T-helper 2 cell treated with Interferon-gamma antibody and Interleukin-4, amounts not matched to agents 100 ng/mL and 5 ng/mL, for 36 hours (primary cell): ENCODE measurements at regions not wholly inside any gene's neighbourhood (a gene's known extent, or its start where the extent isn't known, plus 50 kb on each side); places are given as distances from the start of the nearest gene placed in this dataset.
"Not testable (repeated sequence)": the region's sequence is repeated elsewhere in the genome, so short reads cannot be mapped to it uniquely, and the experiment has no call there.

Source experiments
- intact Hi-C: fragments of 100-400 bp; cut with micrococcal nuclease; formaldehyde crosslinking; loops from one replicate; pipeline ENCODE4 v1.15.1; 2023

DNA sequence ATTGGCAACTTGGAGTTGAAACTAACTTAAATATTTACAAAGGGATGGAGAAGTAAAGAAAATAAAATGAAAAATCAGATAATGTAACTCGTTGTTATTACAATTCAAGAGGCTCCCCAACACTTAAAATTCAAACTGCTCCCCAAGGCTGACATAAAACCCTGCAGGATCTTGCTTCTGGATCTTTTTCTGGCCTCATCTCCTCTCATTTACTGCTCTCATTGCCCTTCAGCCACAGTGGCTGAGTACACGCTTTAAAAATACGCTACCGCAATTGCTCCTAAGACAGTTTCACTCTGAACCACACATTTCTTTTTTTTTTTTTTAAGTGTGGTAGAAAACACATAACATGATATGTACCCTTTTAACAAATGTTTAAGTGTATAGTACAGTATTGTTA lies 718.1 kb upstream of the ANO3 start:
- intact Hi-C loops: no loop called here

DNA sequence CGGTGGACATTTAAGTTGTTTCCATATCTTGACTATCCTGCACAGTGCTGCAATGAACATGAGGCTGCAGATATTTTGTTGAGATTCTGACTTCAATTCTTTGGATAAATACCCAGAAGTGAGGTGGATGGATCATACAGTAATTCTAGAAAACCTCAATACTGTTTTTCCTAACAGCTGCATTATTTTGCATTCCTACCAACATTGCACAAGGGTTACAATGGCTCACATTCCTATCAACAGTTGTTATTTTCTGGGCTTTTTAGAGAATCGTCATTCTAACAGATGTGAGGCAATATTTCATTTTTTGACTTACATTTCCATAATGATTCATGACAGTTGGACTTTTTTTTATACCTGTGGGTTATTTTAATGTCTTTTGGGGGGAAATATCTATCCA lies 716.9 kb upstream of the ANO3 start:
- intact Hi-C loops: no loop called here

DNA sequence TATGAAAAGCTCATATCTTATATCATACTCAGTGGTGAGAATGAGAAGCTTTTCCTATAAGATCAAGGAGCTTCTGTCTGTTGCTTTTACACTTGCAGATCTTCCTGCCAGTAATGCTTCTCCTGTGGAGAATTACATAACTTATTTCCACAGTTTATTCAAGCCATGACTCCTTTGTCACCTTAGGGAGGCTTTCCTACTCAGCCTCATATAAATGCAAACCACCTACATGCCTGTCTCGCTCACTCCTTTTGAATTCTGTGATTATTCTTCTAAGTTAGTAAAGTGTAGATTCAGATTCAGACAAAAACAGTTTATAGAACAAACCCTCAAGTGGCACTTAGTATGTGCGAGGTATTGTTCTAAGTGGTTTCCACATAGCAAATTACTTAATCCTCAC lies 716.1 kb upstream of the ANO3 start:
- intact Hi-C loops: no loop called here

DNA sequence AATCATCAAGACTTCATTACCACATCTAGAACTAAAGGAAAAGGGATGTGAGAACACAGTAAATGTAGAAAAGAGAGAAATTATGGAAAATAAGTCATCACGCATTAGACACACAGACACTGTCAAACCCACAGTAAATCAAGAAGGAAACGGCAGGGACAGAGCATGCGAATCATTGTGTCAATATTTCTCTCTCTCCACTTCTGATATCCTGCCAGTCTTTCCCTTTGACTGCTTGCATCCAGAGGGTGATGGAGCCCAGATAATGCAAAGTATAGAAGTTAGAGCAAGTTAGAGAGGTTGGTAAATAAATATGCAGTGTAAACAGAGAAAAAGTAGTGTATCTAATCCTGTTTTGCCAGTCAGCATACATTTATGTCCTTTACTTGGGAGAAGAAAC lies 706.8 kb upstream of the ANO3 start:
- intact Hi-C loops: no loop called here

DNA sequence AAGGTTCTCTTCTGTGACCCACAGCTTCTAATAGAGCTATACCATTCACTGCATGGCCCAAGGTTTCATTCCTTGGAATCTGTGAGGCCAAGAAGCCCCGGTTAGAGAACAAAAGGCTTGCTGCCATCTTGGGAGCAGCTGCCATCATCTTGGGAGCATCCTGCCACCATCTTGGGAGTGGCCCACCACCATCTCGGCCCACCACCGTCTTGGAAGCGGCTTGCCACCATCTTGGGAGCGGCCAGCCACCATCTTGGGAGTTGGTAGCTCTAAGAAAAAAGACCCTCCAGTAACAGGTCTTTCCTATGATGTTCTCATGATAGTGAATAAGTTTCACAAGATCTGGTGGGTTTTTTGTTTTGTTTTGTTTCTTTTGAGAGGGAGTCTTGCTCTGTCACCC lies 703.9 kb upstream of the ANO3 start:
- intact Hi-C loops: no loop called here

DNA sequence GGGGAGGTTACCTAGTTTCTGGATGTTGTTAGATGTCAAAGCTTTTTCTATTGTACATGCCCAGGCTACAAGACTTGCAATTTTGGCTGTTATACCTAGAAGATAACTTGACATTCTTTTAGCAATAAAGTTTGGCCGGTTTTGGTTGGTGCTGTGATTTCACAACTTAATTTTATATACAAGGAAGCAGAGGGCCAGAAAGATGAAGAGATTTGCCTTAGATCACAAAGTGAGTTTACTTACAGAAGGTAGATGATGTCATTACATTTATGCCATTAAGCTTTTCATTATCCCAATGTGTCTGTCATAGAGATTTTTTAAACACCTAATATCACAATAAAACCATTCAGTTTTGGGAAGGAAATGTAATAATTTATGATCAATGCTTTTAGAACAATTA lies 698.7 kb upstream of the ANO3 start:
- intact Hi-C loops: no loop called here

DNA sequence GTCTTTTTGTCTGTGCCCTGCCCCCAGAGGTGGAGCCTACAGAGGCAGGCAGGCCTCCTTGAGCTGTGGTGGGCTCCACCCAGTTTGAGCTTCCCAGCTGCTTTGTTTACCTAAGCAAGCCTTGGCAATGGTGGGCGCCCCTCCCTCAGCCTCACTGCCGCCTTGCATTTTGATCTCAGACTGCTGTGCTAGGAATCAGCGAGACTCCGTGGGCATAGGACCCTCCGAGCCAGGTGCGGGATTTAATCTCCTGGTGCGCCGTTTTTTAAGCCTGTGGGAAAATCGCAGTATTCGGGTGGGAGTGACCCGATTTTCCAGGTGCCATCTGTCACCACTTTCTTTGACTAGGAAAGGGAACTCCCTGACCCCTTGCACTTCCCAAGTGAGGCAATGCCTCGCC lies 682.7 kb upstream of the ANO3 start:
- intact Hi-C loops: not testable (repeated sequence)

DNA sequence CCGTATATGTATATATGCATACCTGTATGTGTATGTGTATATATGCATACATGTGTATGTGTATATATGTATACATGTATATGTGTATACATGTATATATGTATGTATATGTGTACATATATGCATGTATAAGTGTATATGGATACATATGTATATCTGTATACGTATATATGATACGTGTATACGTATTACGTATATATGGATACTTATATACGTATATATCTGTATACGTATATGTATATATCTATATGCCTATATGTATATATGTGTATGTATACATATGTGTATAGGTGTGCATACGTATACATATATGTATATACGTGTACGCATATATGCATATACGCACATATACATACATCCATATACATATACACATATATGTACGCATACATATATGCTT lies 681.6 kb upstream of the ANO3 start:
- intact Hi-C loops: no loop called here

DNA sequence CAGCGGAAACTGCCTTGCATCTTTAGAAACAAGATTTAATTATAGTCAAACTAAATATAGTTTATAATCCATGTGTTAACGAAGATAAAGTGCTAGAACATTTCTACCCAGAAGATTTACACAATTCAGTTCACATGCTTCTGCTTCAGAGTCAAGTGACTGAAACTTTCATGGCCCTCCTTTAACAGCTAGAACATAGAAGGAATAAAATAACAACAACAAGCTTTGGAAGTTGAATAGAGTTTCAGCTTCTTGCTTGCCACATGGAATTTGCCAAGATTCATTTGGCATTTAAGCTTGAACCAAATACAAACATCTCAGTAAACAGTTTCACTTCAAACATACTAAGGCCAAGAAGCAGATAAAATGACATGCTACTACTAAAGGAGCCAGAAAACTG lies 676.3 kb upstream of the ANO3 start:
- intact Hi-C loops: no loop called here

DNA sequence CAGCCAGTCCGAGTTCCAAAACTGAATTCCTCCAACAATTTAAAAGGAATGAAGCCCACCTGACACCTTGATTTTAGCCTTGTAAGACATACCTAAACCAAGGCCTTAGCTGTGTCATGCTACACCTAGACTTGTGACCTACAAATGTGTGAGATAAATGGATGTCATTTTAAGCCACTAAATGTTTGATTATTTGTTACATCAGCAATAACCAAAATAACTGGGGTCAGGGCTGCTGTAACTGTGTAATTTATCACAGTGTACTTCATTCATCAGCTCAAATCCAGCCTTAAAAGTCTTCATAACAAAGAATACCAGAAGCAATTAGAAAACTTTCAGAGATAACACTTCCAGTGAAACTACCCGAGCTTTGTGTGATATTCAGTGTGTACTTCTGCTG lies 673.0 kb upstream of the ANO3 start:
- intact Hi-C loops: no loop called here

DNA sequence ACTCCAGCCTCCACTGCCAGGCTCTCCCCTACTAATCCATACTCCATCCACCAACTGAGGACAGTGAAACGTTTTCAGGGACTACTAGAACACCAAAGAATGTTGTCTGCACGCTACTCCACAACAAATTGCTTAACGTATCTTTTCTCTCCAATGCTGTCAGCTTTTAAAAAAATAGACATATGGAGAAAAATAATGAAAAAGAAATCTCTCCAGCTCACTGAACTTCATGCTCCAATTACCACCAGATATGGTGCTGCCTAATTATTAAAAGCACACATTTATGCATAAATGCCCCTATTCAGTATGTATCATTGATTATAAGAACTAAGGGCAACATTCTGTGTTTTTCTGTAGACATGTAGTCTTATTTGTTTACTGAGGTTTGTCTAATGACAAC lies 672.2 kb upstream of the ANO3 start:
- intact Hi-C loops: no loop called here

DNA sequence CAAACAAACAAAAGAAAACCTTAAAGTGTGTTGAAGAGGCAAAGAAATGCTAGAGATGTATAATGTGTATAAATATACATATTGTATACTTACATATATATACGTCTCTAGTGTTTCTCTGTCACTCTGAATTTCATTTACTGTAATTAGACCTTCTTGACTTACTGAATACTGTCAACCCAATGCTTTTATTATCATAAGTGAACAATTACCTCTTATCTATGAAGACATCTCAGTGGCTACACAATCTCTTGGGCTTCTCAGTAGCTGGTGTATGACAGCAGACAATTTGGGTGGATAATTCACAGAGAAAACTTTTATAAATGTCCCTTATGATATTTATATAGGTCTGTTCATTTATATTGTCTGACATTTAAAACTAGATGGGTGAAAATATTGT lies 664.1 kb upstream of the ANO3 start:
- intact Hi-C loops: no loop called here

DNA sequence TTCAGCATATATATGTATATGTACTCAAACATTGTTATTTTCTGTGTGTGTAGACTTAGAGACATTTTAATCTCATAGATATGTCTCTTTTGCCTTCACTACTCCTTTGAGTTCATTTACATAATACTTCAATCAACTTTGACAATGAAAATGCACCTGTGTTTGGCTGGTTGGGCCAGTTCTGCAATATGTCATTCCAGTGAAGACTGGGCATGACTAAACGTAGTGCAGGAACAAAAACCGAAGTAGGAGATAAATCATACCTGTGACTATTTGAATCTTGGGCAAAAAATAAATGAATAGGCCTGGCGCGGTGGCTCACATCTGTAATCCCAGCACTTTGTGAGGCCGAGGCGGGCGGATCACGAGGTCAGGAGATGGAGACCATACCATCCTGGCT lies 640.0 kb upstream of the ANO3 start:
- intact Hi-C loops: no loop called here

DNA sequence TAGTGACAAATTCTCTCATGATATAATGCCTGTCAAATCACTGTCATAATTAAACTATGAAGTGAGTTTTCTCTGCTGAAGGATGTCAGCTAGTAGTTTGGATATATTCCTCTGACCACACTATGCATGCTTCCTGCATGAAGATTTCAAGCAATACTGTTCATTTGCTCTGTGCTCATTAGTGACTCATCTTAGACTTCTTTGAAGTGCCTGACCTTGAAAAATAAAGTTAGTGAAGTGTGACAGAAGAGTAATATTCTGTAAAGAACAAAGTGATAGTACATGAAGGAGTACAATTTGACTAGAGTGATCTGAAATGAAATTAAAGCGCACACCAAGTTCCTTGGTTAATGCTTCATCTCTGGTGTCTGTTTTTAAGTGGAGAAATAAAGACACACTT lies 629.5 kb upstream of the ANO3 start:
- intact Hi-C loops: no loop called here

DNA sequence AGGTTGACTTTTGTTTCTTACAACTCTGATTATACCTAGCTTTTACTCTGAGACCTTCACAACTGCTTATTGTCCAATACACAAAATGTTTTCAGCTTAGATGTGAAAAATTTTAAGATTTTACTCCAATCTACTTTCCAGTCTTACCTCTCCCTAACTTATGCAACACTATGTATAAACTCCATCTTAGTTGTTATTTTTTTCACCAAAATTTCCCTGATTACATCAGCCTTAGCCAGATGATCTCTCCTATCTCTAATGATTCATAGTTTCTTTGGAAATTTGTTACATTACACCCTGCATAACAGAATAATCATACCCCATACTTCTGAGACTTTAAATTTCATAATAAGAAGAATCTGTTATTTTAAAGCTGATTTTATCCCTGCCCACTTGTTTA lies 621.0 kb upstream of the ANO3 start:
- intact Hi-C loops: no loop called here

DNA sequence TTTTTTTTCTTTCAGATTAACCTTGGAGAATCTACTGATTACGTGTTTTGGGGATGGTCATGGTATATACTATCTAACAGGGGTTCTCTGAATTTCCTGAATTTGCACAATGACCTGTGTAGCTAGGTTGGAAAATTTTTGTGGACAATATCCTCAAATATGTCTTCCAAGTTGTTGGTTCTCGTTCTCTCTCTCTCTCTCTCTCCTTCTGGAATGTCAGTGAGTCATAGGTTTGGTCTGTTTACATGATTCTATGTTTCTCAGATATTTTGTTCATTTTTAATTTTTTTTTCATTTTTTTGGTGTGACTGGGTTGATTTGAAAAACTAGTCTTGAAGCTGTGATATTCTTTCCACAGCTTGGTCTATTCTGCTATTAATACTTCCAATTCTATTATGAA lies 604.0 kb upstream of the ANO3 start:
- intact Hi-C loops: no loop called here

DNA sequence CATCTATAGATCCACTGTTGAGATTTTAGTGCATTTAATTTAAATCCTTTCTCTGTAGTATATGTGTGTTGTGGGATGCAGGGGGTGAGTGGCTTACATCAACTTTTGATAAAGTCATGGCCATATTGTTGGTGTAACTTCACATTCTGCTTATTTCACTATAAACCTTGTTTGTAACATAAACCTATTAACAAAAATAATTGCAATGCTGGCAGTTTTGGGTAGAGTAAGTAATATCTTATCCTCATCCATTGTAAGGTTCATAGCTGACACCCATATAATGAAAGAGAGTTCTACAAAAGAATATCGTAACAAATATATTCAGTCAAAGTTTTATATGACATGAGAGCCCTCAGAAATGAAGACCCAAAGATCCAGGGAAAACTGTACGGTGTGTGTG lies 601.7 kb upstream of the ANO3 start:
- intact Hi-C loops: no loop called here

DNA sequence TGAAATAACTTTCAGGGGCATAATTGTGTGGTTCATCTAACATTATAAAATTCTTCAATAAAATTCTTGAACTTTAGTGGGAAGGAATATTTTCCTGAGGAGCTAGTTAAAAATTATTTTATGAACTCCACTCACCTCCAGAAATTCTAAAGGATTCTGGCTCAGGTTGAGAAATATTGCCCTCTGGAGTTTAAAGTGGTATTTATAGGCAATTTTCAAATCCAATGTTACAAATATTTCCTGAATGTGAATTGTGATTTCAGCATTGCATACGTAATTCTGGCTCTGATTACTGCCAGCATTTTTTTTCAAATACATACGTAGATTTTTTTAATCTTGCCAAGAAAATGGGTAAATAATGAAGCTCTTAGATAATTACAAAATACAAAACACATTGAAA lies 598.2 kb upstream of the ANO3 start:
- intact Hi-C loops: no loop called here

DNA sequence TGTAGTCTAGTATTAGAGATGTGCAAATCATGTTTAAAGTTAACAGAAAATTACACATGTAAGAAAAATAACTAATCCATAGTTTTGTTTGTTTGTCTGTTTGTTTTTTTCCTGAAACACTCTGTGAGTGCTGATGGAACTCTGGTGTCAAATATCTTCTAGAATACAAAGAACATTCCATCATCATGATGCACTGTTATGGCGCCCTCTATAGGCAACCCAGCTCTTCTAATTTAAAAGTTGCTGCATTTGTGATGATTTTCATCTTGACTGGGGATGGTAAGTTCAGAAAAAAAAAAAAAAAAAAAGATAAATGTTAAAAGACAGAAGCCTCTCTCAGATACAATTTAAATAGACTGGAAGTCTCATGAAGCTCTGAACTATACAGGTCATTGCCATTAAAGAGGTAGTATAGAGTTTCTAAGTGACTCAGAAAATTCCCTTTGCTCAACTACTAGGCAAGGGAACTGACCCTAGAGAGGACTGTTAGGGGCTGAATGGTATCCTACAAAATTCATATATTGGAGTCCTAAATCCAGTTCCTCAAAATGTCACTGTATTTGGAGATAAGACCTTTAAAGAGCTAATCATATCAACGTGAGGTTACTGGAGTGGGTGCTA lies 597.2 kb upstream of the ANO3 start:
- intact Hi-C loops: no loop called here

DNA sequence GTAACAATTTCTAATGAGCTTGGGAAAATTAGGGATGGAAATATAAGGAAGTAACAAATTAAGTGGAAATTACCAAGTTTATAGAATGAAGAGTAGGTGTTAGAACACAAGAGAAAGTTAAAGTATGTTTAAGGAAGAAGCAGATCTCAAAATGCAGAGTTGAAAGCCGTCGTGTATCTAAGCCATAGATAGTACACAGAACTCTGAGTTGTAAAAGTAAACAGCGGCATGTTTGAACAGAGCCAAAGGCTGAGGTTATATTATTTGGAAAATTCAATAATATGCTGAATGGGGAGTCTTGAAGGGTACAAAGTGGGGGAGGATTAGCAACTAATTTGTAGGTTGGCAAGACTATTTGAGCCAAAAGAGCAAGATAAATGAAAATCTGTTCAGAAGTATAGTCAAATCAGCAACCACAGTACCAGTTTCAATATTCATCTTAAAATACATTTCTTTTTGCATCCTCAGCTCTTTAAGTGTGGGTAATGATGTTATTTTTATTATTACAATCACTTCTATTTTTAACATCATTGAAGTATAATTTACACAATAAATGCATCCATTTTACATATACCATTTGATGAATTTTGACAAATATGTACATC lies 594.8 kb upstream of the ANO3 start:
- intact Hi-C loops: no loop called here

DNA sequence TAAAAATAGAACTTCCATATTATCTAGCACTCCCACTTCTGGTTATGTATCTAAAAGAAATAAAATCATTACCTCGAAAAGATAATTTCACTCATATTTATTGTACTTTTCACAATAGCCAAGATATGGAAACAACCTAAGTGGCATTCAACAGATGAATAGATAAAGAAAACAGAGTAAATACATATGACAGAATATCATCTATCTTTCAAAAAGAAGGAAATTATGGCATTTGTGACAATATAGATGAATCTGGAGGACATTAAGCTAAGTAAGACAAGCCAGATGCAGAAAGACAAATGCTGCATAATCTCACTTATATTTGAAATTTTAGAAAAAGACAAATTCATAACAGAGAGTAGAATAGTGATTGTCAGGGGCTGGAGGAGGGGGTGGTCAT lies 590.0 kb upstream of the ANO3 start:
- intact Hi-C loops: no loop called here

DNA sequence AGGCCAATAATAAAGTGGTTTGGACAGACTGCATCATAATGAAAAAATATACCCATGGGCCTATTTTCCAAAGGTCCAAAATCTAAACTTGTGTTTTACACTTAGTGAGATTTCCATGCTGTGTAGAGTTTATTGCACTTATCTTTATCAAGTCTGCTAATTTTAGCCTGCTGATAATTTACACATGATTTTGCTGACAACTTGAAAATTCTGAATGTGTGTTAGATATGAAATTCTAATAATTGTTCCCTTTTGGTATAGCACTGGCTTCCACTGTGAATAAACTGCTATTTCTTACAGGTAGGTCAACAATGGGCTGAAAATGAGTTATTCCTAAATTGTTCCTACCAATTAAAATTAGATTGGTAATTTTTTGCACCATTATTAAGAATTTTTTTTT lies 589.1 kb upstream of the ANO3 start:
- intact Hi-C loops: no loop called here

DNA sequence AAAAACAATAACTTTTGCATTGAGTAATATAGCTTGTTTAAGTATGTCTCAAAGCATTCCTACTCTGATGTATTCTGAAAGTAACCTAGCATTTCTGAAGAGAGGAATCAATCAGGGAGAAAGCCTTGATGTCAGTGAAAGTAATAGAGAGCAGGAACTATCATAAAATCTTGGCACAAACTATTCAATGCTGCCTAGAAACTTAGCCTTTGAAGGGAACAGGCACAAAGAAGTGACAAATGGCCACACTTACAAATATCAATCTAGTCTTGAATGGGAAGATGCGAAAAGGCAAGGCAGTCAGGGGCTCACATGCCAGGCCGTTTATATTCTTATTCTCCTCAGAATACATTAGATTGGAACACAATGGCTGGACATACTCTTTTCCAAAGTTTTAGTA lies 576.5 kb upstream of the ANO3 start:
- intact Hi-C loops: no loop called here
